NCI-H2081 (cell line): ENCODE measurements at regions not wholly inside any gene's neighbourhood (a gene's known extent, or its start where the extent isn't known, plus 50 kb on each side); places are given as distances from the start of the nearest gene placed in this dataset.
A peak's percentile ranks its signal among the peaks of the same experiment; 100 is the strongest.
"Not testable (repeated sequence)": the region's sequence is repeated elsewhere in the genome, so short reads cannot be mapped to it uniquely, and the experiment has no call there.

ENCODE experiments used
- DNase-seq, 2 experiments: peaks; one replicate each; lab custom pipeline; 2025; lab: John Stamatoyannopoulos, UW

- DNase-seq = no peak
Observed at GRCh38 chr3:107001635-107002034, 375.6 kb upstream of the CCDC54 start.

- DNase-seq = not testable (repeated sequence)
Observed at GRCh38 chr3:107005352-107005751, 371.9 kb upstream of the CCDC54 start.

- DNase-seq = no peak
Observed at GRCh38 chr3:107008213-107008612, 369.0 kb upstream of the CCDC54 start.

GRCh38 chr3:107013641-107014040 is 363.6 kb upstream of the CCDC54 start:
- no peak for DNase-seq

GRCh38 chr3:107024551-107025026 is 352.6 kb upstream of the CCDC54 start:
- DNase-seq = no peak

- DNase-seq = no peak
Observed at GRCh38 chr3:107025961-107026360, 351.3 kb upstream of the CCDC54 start.

GRCh38 chr3:107028086-107028485 is 349.2 kb upstream of the CCDC54 start:
- no peak for DNase-seq

- no peak for DNase-seq
Observed at GRCh38 chr3:107028626-107029025, 348.6 kb upstream of the CCDC54 start.

GRCh38 chr3:107032111-107032510 is 345.1 kb upstream of the CCDC54 start:
- no peak for DNase-seq

- DNase-seq = no peak
Observed at GRCh38 chr3:107034142-107034541, 343.1 kb upstream of the CCDC54 start.

GRCh38 chr3:107035176-107035575 is 342.1 kb upstream of the CCDC54 start:
- no peak for DNase-seq

GRCh38 chr3:107044677-107045076 is 332.6 kb upstream of the CCDC54 start:
- no peak for DNase-seq

GRCh38 chr3:107045791-107046190 is 331.4 kb upstream of the CCDC54 start:
- no peak for DNase-seq

- DNase-seq = no peak
Observed at GRCh38 chr3:107055181-107055942, 321.9 kb upstream of the CCDC54 start.

- DNase-seq = no peak
Observed at GRCh38 chr3:107061466-107061865, 315.8 kb upstream of the CCDC54 start.

GRCh38 chr3:107062310-107062709 is 314.9 kb upstream of the CCDC54 start:
- no peak for DNase-seq

- DNase-seq = no peak
Observed at GRCh38 chr3:107062787-107063186, 314.5 kb upstream of the CCDC54 start.

GRCh38 chr3:107063351-107063750 is 313.9 kb upstream of the CCDC54 start:
- DNase-seq = no peak

GRCh38 chr3:107064405-107065060 is 312.7 kb upstream of the CCDC54 start:
- peak; percentile 81 to 83 for DNase-seq

- DNase-seq = peak; percentile 41 to 70
Observed at GRCh38 chr3:107065094-107065861, 312.0 kb upstream of the CCDC54 start.

GRCh38 chr3:107067421-107067820 is 309.8 kb upstream of the CCDC54 start:
- no peak for DNase-seq

- no peak for DNase-seq
Observed at GRCh38 chr3:107068980-107069379, 308.3 kb upstream of the CCDC54 start.

GRCh38 chr3:107076946-107077345 is 300.3 kb upstream of the CCDC54 start:
- DNase-seq = no peak
